ENCODE measurements at regions not wholly inside any gene's neighbourhood (a gene's known extent, or its start where the extent isn't known, plus 50 kb on each side); places are given as distances from the start of the nearest gene placed in this dataset.

- no peak for TF ChIP-seq POLR2AphosphoS5 (IDR thresholded peaks at IDR 0.05; ENCODE audit: low read depth, low read length)
- no peak for TF ChIP-seq TAF1 (IDR thresholded peaks at IDR 0.05; ENCODE audit: borderline replicate concordance, low read depth, low read length)
These were observed 245.1 kb downstream of the KCTD12 start for GRCh38 chr13:76641056-76641455.
